HepG2 (cell line): ENCODE measurements at regions not wholly inside any gene's neighbourhood (a gene's known extent, or its start where the extent isn't known, plus 50 kb on each side); places are given as distances from the start of the nearest gene placed in this dataset.

Experiments
- ATAC-seq: fragments of 200-7000 bp; cut with Tn5 transposase; 3 replicates; pipeline ENCODE4 v1.9.1; 2020; ENCODE audit warnings: mild to moderate bottlenecking, moderate library complexity
- BruUV-seq: library from RNA; stranded (reverse); fragments of 400-500 nt; replicated peaks from 2 replicates; lab custom pipeline; 2021; lab: Mats Ljungman, UMichigan
- CTCF ChIA-PET: fragments of 300-600 bp; formaldehyde crosslinking; extraction: SDS; loops from one replicate; lab custom pipeline; 2021; ENCODE audit warnings: low total read pairs, inconsistent platforms, low intra/inter-chr PET ratio; lab: Yijun Ruan, JAX
- POLR2A ChIA-PET: fragments of 350-600 bp; sonication (Branson Sonifier 250); formaldehyde crosslinking; loops from one replicate; lab custom pipeline; 2020; ENCODE audit warnings: antibody characterized with exemption, inconsistent platforms; lab: Yijun Ruan, JAX
- DNase-seq: peaks from one replicate; pipeline ENCODE4 v3.0.0-alpha.2; 2015; ENCODE audit warnings: low spot score
- FAIRE-seq: peaks from 3 replicates; lab custom pipeline; 2011; peaks lifted over from hg19 to GRCh38; lab: Jason Lieb, UNC
- H2AFZ ChIP-seq: one replicate; pipeline ENCODE4 v1.6.1; 2011; ENCODE audit warnings: low read length, inconsistent platforms
- H3K27ac ChIP-seq: fragments of 300-600 bp; 3 replicates; pipeline ENCODE4 v1.8.0; 2011; ENCODE audit warnings: mixed run types, mild to moderate bottlenecking, mixed read lengths, low read length, inconsistent platforms; ENCODE audit not compliant: insufficient read depth; ENCODE audit errors: extremely low read length
- H3K27me3 ChIP-seq, 2 experiments: fragments of 200-600 bp in 1 of 2; 2 replicates in 1 of 2; 3 replicates in 1 of 2; pipeline versions ENCODE4 v1.6.0 to v1.8.0; 2011; ENCODE audit warnings: low read length in 2 of 2, mild to moderate bottlenecking in 2 of 2, moderate library complexity in 2 of 2, inconsistent platforms in 1 of 2; ENCODE audit not compliant: insufficient read depth in 2 of 2, control insufficient read depth in 1 of 2
- H3K36me3 ChIP-seq, 2 experiments: fragments of 200-600 bp in 1 of 2; replicated peaks in 1 of 2; 2 replicates in 1 of 2; 3 replicates in 1 of 2; pipeline versions ENCODE4 v1.5.1 to v1.8.0; 2011; ENCODE audit warnings: low read length in 2 of 2, inconsistent platforms in 1 of 2; ENCODE audit not compliant: insufficient read depth in 2 of 2, control insufficient read depth in 1 of 2
- H3K4me1 ChIP-seq: 2 replicates; pipeline ENCODE4 v1.5.1; 2012; ENCODE audit warnings: low read length, inconsistent platforms; ENCODE audit not compliant: insufficient read depth
- H3K4me2 ChIP-seq: 2 replicates; pipeline ENCODE4 v1.6.0; 2011; ENCODE audit warnings: low read depth, low read length, inconsistent platforms
- H3K4me3 ChIP-seq, 3 experiments: fragments of 200-600 bp in 1 of 3; sonication (generic), shearing (Covaris generic) in 1 of 3; replicated peaks in 1 of 3; 2 replicates each; pipeline ENCODE4 v1.5.1; 2011 to 2016; ENCODE audit warnings: low read length in 3 of 3, inconsistent platforms in 2 of 3, low read depth in 2 of 3, mild to moderate bottlenecking in 2 of 3, control low read depth in 1 of 3, mixed read lengths in 1 of 3; ENCODE audit not compliant: insufficient read depth in 1 of 3
- H3K79me2 ChIP-seq: one replicate; pipeline ENCODE4 v1.6.1; 2011; ENCODE audit warnings: low read length, inconsistent platforms; ENCODE audit not compliant: insufficient read depth
- H3K9ac ChIP-seq: 2 replicates; pipeline ENCODE4 v1.6.0; 2011; ENCODE audit warnings: mild to moderate bottlenecking, low read depth, low read length, inconsistent platforms; ENCODE audit not compliant: insufficient read depth
- H3K9me3 ChIP-seq: 2 replicates; pipeline ENCODE4 v1.5.1; 2012; ENCODE audit warnings: mild to moderate bottlenecking, low read length
- H4K20me1 ChIP-seq: 2 replicates; pipeline ENCODE4 v1.6.0; 2011; ENCODE audit warnings: inconsistent platforms, mild to moderate bottlenecking, low read length, moderate library complexity; ENCODE audit not compliant: insufficient read depth
- HNRNPL ChIP-seq: fragments of 200-400 bp; formaldehyde crosslinking; IDR thresholded peaks from 2 replicates; pipeline ENCODE4 v1.6.1; 2017; ENCODE audit warnings: mild to moderate bottlenecking, low read depth, low read length
- KAT8 ChIP-seq: IDR thresholded peaks from 2 replicates; pipeline ENCODE4 v1.6.1; 2016; ENCODE audit warnings: missing genetic modification reagents, missing compliant biosample characterization
- NFKB2 ChIP-seq: sonication (generic); formaldehyde crosslinking; IDR thresholded peaks from 2 replicates; pipeline ENCODE4 v1.4.0; 2020; ENCODE audit warnings: missing genetic modification reagents, borderline replicate concordance
- NRL ChIP-seq: sonication (generic); formaldehyde crosslinking; IDR thresholded peaks from 2 replicates; pipeline ENCODE4 v1.5.0; 2020; ENCODE audit warnings: missing genetic modification reagents, mild to moderate bottlenecking, moderate library complexity, borderline replicate concordance
- SAFB2 ChIP-seq: sonication (generic); formaldehyde crosslinking; IDR thresholded peaks from 2 replicates; pipeline ENCODE4 v1.5.1; 2020; ENCODE audit warnings: missing genetic modification reagents, low read depth, mild to moderate bottlenecking, borderline replicate concordance
- SUZ12 ChIP-seq: fragments of 150-350 bp; IDR thresholded peaks from 2 replicates; pipeline ENCODE4 v1.6.1; 2014; ENCODE audit warnings: low read depth, low read length
- TBX3 ChIP-seq: fragments of 450-650 bp; IDR thresholded peaks from 2 replicates; pipeline ENCODE4 v1.6.1; 2017; ENCODE audit warnings: antibody characterized with exemption, mild to moderate bottlenecking, inconsistent platforms, borderline replicate concordance
- TCF12 ChIP-seq, 2 experiments: fragments of 450-650 bp in 1 of 2; sonication (generic) in 1 of 2; formaldehyde crosslinking in 1 of 2; IDR thresholded peaks; 2 replicates each; pipeline versions ENCODE4 v1.6.1 to v1.8.0; 2017 to 2022; ENCODE audit warnings: antibody characterized with exemption in 1 of 2, mild to moderate bottlenecking in 1 of 2, missing genetic modification reagents in 1 of 2, moderate library complexity in 1 of 2
- ZBED4 ChIP-seq: sonication (generic); formaldehyde crosslinking; IDR thresholded peaks from 2 replicates; pipeline ENCODE4 v1.4.0; 2020; ENCODE audit warnings: missing genetic modification reagents, borderline replicate concordance
- ZFP36 ChIP-seq: fragments of 150-350 bp; IDR thresholded peaks from 2 replicates; pipeline ENCODE4 v1.6.1; 2018; ENCODE audit warnings: borderline replicate concordance, low read length, low read depth; ENCODE audit not compliant: partially characterized antibody
- ZNF33A ChIP-seq: sonication (generic); formaldehyde crosslinking; IDR thresholded peaks from 2 replicates; pipeline ENCODE4 v1.5.1; 2020; ENCODE audit warnings: missing genetic modification reagents, mild to moderate bottlenecking, moderate library complexity, borderline replicate concordance
- ZNF496 ChIP-seq: sonication (generic); formaldehyde crosslinking; IDR thresholded peaks from 2 replicates; pipeline ENCODE4 v1.8.1; 2023; ENCODE audit warnings: mild to moderate bottlenecking, moderate library complexity, missing genetic modification reagents; ENCODE audit not compliant: insufficient replicate concordance
- ZNF773 ChIP-seq: sonication (generic); formaldehyde crosslinking; IDR thresholded peaks from 2 replicates; pipeline ENCODE4 v1.4.0; 2020; ENCODE audit warnings: missing genetic modification reagents, borderline replicate concordance
- ZNF780A ChIP-seq: sonication (generic); formaldehyde crosslinking; IDR thresholded peaks from 2 replicates; pipeline ENCODE4 v1.8.0; 2022; ENCODE audit warnings: mild to moderate bottlenecking, missing genetic modification reagents, moderate library complexity
- WGBS: methylation state at CpG from one replicate; pipeline ENCODE4 v1.1.6; 2017; ENCODE audit warnings: low lambda C conversion rate; 5-methylcytosine and 5-hydroxymethylcytosine counted together
- in situ Hi-C: cut with HindIII; loops from 2 replicates; pipeline ENCODE4 v1.10.0; 2017; ENCODE audit warnings: low pct_unique_long_range_greater_than_20kb; ENCODE audit not compliant: extremely low pct_ligation_motif_present
- intact Hi-C: fragments of 100-400 bp; cut with micrococcal nuclease; formaldehyde crosslinking; loops from one replicate; pipeline ENCODE4 v1.10.0; 2022; ENCODE audit not compliant: unreplicated experiment
- TF ChIP-seq, protein P1 (sequence below): sonication (generic); formaldehyde crosslinking; IDR thresholded peaks from 2 replicates; pipeline ENCODE4 v1.4.0; 2020; ENCODE audit warnings: mild to moderate bottlenecking, missing genetic modification reagents

DNA sequence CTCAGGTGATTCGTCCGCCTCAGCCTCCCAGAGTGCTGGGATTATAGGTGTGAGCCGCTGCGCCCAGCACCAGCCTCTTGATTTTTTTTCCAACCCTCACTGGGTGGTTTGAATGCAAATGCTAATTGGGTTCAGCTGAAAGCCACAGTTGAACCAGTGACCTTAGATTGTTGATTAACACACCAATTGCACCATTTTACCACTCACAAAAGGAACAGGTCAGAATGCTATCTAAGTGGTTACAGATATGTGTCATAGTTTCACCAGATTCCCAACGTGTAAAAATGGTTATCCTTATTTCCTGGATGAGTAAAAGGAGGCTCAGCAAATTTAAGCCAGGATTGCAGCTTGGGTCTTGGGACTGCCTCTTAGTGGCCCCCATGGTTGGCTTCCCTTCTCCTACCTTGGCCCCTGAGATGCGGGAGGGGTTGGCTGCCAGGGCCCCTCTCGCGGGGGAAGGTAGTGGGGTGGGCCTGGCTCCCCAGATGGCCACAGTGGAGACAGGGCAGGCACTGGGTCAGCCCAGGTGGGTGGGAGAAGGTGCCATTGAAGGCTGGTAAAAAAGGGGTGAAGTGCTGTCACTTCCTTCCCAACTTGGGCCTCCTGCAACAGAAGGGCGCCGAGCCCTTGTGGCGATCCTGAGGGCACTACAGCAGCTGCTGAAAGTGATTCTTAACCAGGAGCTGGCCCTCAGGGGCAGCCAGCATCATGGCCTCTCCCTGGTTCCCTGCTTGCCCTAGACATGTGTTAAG lies 164.9 kb upstream of the HAAO start:
- CTCF ChIA-PET: no interaction called here
- BruUV-seq: no TSS peak
- in situ Hi-C loops (no loop called here), intact Hi-C loops (no loop called here)
- WGBS: 65% methylated on average over 11 of the region's 11 CpGs
- POLR2A ChIA-PET: interaction anchor here (0.6 to 9.3 kb wide), 4 partner anchors 11 to 269 kb away, joined by 3 to 98 read pairs (median 4); partner anchors contain the start of gene ZFP36L2
- Histone ChIP-seq H3K9ac (no peak overlapping the region), H4K20me1 (no peaks in the 10 kb centered on the region), H3K4me3 (no peak overlapping the region), H3K27me3 (no peaks in the 10 kb centered on the region), H3K79me2 (no peaks in the 10 kb centered on the region), H2AFZ (no peak overlapping the region), H3K9me3 (no peaks in the 10 kb centered on the region), H3K4me1 (peaks cover 91% of the 10 kb centered on the region), H3K4me2 (no peak overlapping the region), H3K36me3 (no peaks in the 10 kb centered on the region), H3K27ac (peak overlapping the region; percentile 6)
- peak; percentile 74 for FAIRE-seq
- peak; percentile 73 for DNase-seq
- peak; percentile 6; the same call in 1 of the 3 replicates for ATAC-seq
- TF ChIP-seq, protein P1, sequence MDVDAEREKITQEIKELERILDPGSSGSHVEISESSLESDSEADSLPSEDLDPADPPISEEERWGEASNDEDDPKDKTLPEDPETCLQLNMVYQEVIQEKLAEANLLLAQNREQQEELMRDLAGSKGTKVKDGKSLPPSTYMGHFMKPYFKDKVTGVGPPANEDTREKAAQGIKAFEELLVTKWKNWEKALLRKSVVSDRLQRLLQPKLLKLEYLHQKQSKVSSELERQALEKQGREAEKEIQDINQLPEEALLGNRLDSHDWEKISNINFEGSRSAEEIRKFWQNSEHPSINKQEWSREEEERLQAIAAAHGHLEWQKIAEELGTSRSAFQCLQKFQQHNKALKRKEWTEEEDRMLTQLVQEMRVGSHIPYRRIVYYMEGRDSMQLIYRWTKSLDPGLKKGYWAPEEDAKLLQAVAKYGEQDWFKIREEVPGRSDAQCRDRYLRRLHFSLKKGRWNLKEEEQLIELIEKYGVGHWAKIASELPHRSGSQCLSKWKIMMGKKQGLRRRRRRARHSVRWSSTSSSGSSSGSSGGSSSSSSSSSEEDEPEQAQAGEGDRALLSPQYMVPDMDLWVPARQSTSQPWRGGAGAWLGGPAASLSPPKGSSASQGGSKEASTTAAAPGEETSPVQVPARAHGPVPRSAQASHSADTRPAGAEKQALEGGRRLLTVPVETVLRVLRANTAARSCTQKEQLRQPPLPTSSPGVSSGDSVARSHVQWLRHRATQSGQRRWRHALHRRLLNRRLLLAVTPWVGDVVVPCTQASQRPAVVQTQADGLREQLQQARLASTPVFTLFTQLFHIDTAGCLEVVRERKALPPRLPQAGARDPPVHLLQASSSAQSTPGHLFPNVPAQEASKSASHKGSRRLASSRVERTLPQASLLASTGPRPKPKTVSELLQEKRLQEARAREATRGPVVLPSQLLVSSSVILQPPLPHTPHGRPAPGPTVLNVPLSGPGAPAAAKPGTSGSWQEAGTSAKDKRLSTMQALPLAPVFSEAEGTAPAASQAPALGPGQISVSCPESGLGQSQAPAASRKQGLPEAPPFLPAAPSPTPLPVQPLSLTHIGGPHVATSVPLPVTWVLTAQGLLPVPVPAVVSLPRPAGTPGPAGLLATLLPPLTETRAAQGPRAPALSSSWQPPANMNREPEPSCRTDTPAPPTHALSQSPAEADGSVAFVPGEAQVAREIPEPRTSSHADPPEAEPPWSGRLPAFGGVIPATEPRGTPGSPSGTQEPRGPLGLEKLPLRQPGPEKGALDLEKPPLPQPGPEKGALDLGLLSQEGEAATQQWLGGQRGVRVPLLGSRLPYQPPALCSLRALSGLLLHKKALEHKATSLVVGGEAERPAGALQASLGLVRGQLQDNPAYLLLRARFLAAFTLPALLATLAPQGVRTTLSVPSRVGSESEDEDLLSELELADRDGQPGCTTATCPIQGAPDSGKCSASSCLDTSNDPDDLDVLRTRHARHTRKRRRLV (CRISPR knock-in tag): no peak
- TF ChIP-seq ZNF496: no peak
- no peak for TF ChIP-seq NFKB2 (CRISPR knock-in tag)
- no peak for TF ChIP-seq ZNF780A (CRISPR knock-in tag)
- no peak for TF ChIP-seq SUZ12
- TF ChIP-seq KAT8: no peak
- no peak for TF ChIP-seq HNRNPL
- TF ChIP-seq TCF12 (IDR thresholded peaks at IDR 0.05): no peak
- no peak for TF ChIP-seq TCF12 (CRISPR knock-in tag; IDR thresholded peaks at IDR 0.05)
- TF ChIP-seq ZNF773: no peak
- TF ChIP-seq ZBED4 (CRISPR knock-in tag): no peak
- no peak for TF ChIP-seq SAFB2 (CRISPR knock-in tag)
- TF ChIP-seq NRL (CRISPR knock-in tag): no peak
- TF ChIP-seq ZFP36: no peak
- peak; percentile 22; the same call in 1 of the 2 replicates for TF ChIP-seq TBX3
- TF ChIP-seq ZNF33A (CRISPR knock-in tag): no peak
